ENCODE measurements at regions not wholly inside any gene's neighbourhood (a gene's known extent, or its start where the extent isn't known, plus 50 kb on each side); places are given as distances from the start of the nearest gene placed in this dataset.

DNA sequence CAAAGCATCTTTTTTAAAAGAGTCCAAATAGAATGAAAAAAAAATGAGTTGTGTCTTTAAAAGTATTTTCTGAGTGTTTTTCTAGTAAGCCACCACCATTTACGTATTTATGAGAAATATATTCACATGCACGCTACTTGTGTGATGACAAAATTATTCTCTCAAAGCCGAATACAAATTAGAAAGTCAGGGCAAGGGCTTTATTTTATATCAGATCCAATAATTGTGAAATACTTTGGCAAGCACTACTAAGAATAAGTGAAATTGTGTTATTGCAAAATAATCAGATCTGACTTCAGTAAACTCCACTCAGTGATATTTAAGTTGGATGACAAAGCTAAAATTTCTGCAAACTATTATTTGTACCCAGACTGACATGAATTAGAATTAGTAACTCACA, 589.3 kb upstream of the KCNMB2 start:
- TF ChIP-seq, protein P1, sequence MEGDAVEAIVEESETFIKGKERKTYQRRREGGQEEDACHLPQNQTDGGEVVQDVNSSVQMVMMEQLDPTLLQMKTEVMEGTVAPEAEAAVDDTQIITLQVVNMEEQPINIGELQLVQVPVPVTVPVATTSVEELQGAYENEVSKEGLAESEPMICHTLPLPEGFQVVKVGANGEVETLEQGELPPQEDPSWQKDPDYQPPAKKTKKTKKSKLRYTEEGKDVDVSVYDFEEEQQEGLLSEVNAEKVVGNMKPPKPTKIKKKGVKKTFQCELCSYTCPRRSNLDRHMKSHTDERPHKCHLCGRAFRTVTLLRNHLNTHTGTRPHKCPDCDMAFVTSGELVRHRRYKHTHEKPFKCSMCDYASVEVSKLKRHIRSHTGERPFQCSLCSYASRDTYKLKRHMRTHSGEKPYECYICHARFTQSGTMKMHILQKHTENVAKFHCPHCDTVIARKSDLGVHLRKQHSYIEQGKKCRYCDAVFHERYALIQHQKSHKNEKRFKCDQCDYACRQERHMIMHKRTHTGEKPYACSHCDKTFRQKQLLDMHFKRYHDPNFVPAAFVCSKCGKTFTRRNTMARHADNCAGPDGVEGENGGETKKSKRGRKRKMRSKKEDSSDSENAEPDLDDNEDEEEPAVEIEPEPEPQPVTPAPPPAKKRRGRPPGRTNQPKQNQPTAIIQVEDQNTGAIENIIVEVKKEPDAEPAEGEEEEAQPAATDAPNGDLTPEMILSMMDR (conservative IDR thresholded peaks at IDR 0.05) = no peak
- TF ChIP-seq ZFX (IDR thresholded peaks at IDR 0.05) = no peak

All from C4-2B (cell line).